Neural cell (in vitro differentiated cells): ENCODE measurements at regions not wholly inside any gene's neighbourhood (a gene's known extent, or its start where the extent isn't known, plus 50 kb on each side); places are given as distances from the start of the nearest gene placed in this dataset.
"Not testable (repeated sequence)": the region's sequence is repeated elsewhere in the genome, so short reads cannot be mapped to it uniquely, and the experiment has no call there.

Source experiments
- H2AFZ ChIP-seq: fragments of 200-600, 300-800 bp; sonication (generic), shearing (Covaris generic); 2 replicates; pipeline ENCODE4 v1.6.0; 2014; ENCODE audit warnings: low read depth, mild to moderate bottlenecking, antibody characterized with exemption, low read length, moderate library complexity
- H3F3A ChIP-seq: fragments of 200-600 bp; shearing (Covaris generic); 2 replicates; pipeline ENCODE4 v1.6.1; 2016; ENCODE audit warnings: mild to moderate bottlenecking, moderate library complexity, mixed read lengths, antibody characterized with exemption, low read length; ENCODE audit not compliant: insufficient read depth, poor library complexity, severe bottlenecking
- H3K27ac ChIP-seq: fragments of 200-600, 300-800 bp; sonication (generic), shearing (Covaris generic); 2 replicates; pipeline ENCODE4 v1.5.1; 2014; ENCODE audit warnings: mild to moderate bottlenecking, low read length, moderate library complexity
- H3K27me3 ChIP-seq: fragments of 300-800, 200-600 bp; sonication (generic), shearing (Covaris generic); 2 replicates; pipeline ENCODE4 v1.6.0; 2014; ENCODE audit warnings: mild to moderate bottlenecking, low read depth, low read length, moderate library complexity; ENCODE audit not compliant: insufficient read depth
- H3K36me3 ChIP-seq: fragments of 300-800, 200-600 bp; sonication (generic), shearing (Covaris generic); 2 replicates; pipeline ENCODE4 v1.5.1; 2014; ENCODE audit warnings: mild to moderate bottlenecking, antibody characterized with exemption, low read length, moderate library complexity; ENCODE audit not compliant: insufficient read depth
- H3K4me2 ChIP-seq: fragments of 300-800, 200-600 bp; sonication (generic), shearing (Covaris generic); 2 replicates; pipeline ENCODE4 v1.6.0; 2014; ENCODE audit warnings: mild to moderate bottlenecking, low read length
- H3K4me3 ChIP-seq: fragments of 300-800, 200-600 bp; sonication (generic), shearing (Covaris generic); 2 replicates; pipeline ENCODE4 v1.5.1; 2014; ENCODE audit warnings: mild to moderate bottlenecking, low read length, moderate library complexity
- H3K79me2 ChIP-seq: fragments of 200-600 bp; shearing (Covaris generic); replicated peaks from 2 replicates; pipeline ENCODE4 v1.6.0; 2014; ENCODE audit warnings: mild to moderate bottlenecking, low read length, moderate library complexity; ENCODE audit not compliant: insufficient read depth
- H3K9ac ChIP-seq: fragments of 300-800, 200-600 bp; sonication (generic), shearing (Covaris generic); 2 replicates; pipeline ENCODE4 v1.6.1; 2016; ENCODE audit warnings: mild to moderate bottlenecking, low read length, mixed read lengths
- H3K9me2 ChIP-seq: fragments of 200-600 bp; shearing (Covaris generic); 2 replicates; pipeline ENCODE4 v1.6.1; 2016; ENCODE audit warnings: mild to moderate bottlenecking, low read length, mixed read lengths; ENCODE audit not compliant: insufficient read depth
- H3K9me3 ChIP-seq: fragments of 200-600, 300-800 bp; sonication (generic), shearing (Covaris generic); 2 replicates; pipeline ENCODE4 v1.6.1; 2016; ENCODE audit warnings: mild to moderate bottlenecking, mixed run types, low read length, moderate library complexity, mixed read lengths
- H4K20me1 ChIP-seq: fragments of 200-600 bp; shearing (Covaris generic); 2 replicates; pipeline ENCODE4 v1.6.1; 2016; ENCODE audit warnings: mild to moderate bottlenecking, mixed run types; ENCODE audit not compliant: insufficient read depth
- CTCF ChIP-seq: fragments of 450-650 bp; IDR thresholded peaks from 2 replicates; pipeline ENCODE4 v1.5.1; 2014; ENCODE audit warnings: antibody characterized with exemption, mild to moderate bottlenecking, moderate library complexity; ENCODE audit not compliant: poor library complexity, severe bottlenecking
- EP300 ChIP-seq: fragments of 450-650 bp; conservative IDR thresholded peaks from 2 replicates; pipeline ENCODE4 v1.6.1; 2014; ENCODE audit warnings: antibody characterized with exemption, mild to moderate bottlenecking, moderate library complexity; ENCODE audit not compliant: poor library complexity, severe bottlenecking
- EZH2 ChIP-seq: fragments of 200-600, 300-800 bp; shearing (Covaris generic), sonication (generic); IDR thresholded peaks from 2 replicates; pipeline ENCODE4 v1.6.1; 2014; ENCODE audit warnings: antibody characterized with exemption, low read length, borderline replicate concordance, mild to moderate bottlenecking; ENCODE audit not compliant: insufficient read depth, poor library complexity, severe bottlenecking
- MXI1 ChIP-seq: fragments of 450-650 bp; conservative IDR thresholded peaks from 2 replicates; pipeline ENCODE4 v1.6.1; 2014; ENCODE audit warnings: antibody characterized with exemption, mild to moderate bottlenecking; ENCODE audit not compliant: poor library complexity, severe bottlenecking
- POLR2AphosphoS5 ChIP-seq: IDR thresholded peaks from 2 replicates; pipeline ENCODE4 v1.6.1; 2012
- RAD21 ChIP-seq: fragments of 450-650 bp; conservative IDR thresholded peaks from 2 replicates; pipeline ENCODE4 v1.6.1; 2014; ENCODE audit warnings: antibody characterized with exemption, mild to moderate bottlenecking, moderate library complexity
- REST ChIP-seq: IDR thresholded peaks from 2 replicates; pipeline ENCODE4 v1.6.1; 2012; ENCODE audit warnings: borderline replicate concordance
- SMC3 ChIP-seq: fragments of 450-650 bp; conservative IDR thresholded peaks from 2 replicates; pipeline ENCODE4 v1.6.1; 2014; ENCODE audit warnings: antibody characterized with exemption, mild to moderate bottlenecking, moderate library complexity; ENCODE audit not compliant: poor library complexity
- TAF1 ChIP-seq: IDR thresholded peaks from 2 replicates; pipeline ENCODE4 v1.6.1; 2012; ENCODE audit warnings: low read depth

GRCh38 chr2:144114760-144115159 lies 405.2 kb downstream of the ZEB2 start:
- Histone ChIP-seq H3K4me2 (no peak overlapping the region), H3K27ac (no peak overlapping the region), H3K27me3 (no peaks in the 10 kb centered on the region), H3K4me3 (no peak overlapping the region), H2AFZ (no peak overlapping the region), H3K36me3 (no peaks in the 10 kb centered on the region), H3K9ac (no peak overlapping the region), H3K9me3 (no peaks in the 10 kb centered on the region), H4K20me1 (no peaks in the 10 kb centered on the region), H3K9me2 (no peaks in the 10 kb centered on the region), H3K79me2 (no peaks in the 10 kb centered on the region), H3F3A (no peaks in the 10 kb centered on the region)
- TF ChIP-seq EZH2 (no peak), SMC3 (no peak), REST (no peak), POLR2AphosphoS5 (no peak), EP300 (no peak), MXI1 (no peak), TAF1 (no peak), RAD21 (no peak), CTCF (no peak)

GRCh38 chr2:144111437-144111836 lies 408.5 kb downstream of the ZEB2 start:
- H2AFZ ChIP-seq, result no peak overlapping the region
- H3K4me3 ChIP-seq, result no peak overlapping the region
- no peaks in the 10 kb centered on the region for H3K79me2 ChIP-seq
- H3F3A ChIP-seq, result no peaks in the 10 kb centered on the region
- TF ChIP-seq POLR2AphosphoS5, result no peak
- TF ChIP-seq REST, result no peak
- no peak for TF ChIP-seq SMC3
- TF ChIP-seq RAD21, result no peak
- TF ChIP-seq MXI1, result no peak
- no peak for TF ChIP-seq EZH2
- no peak for TF ChIP-seq CTCF
- no peak for TF ChIP-seq TAF1
- TF ChIP-seq EP300, result no peak
- H3K9me3 ChIP-seq, result no peaks in the 10 kb centered on the region
- no peak overlapping the region for H3K27ac ChIP-seq
- no peaks in the 10 kb centered on the region for H3K9me2 ChIP-seq
- no peaks in the 10 kb centered on the region for H3K36me3 ChIP-seq
- H4K20me1 ChIP-seq, result no peaks in the 10 kb centered on the region
- no peaks in the 10 kb centered on the region for H3K27me3 ChIP-seq
- no peak overlapping the region for H3K4me2 ChIP-seq
- no peak overlapping the region for H3K9ac ChIP-seq

- H3K4me2 ChIP-seq, H3K79me2 ChIP-seq, H3K27me3 ChIP-seq, H3K9me3 ChIP-seq, H3K36me3 ChIP-seq, H3F3A ChIP-seq, H3K27ac ChIP-seq, H3K4me3 ChIP-seq, H2AFZ ChIP-seq, H3K9me2 ChIP-seq, H3K9ac ChIP-seq, H4K20me1 ChIP-seq: not testable (repeated sequence)
Measured at GRCh38 chr2:144106104-144106503, 413.8 kb downstream of the ZEB2 start.
